Osteoblast (primary cell): ENCODE measurements at regions not wholly inside any gene's neighbourhood (a gene's known extent, or its start where the extent isn't known, plus 50 kb on each side); places are given as distances from the start of the nearest gene placed in this dataset.

ENCODE experiments used
- DNase-seq: peaks from one replicate; pipeline ENCODE4 v3.0.0; 2011; ENCODE audit warnings: low spot score, mixed read lengths; ENCODE audit not compliant: insufficient read length; ENCODE audit errors: missing footprints
- H2AFZ ChIP-seq: 2 replicates; pipeline ENCODE4 v1.6.0; 2011; ENCODE audit warnings: mild to moderate bottlenecking, low read length
- H3K27ac ChIP-seq: 2 replicates; pipeline ENCODE4 v1.5.1; 2011; ENCODE audit warnings: mild to moderate bottlenecking, low read depth, low read length, moderate library complexity
- H3K27me3 ChIP-seq: 2 replicates; pipeline ENCODE4 v1.6.0; 2012; ENCODE audit warnings: mild to moderate bottlenecking, control low read depth, inconsistent platforms, low read length, moderate library complexity; ENCODE audit not compliant: insufficient read depth
- H3K36me3 ChIP-seq: 2 replicates; pipeline ENCODE4 v1.5.1; 2011; ENCODE audit warnings: mild to moderate bottlenecking, low read length, control low read depth, moderate library complexity; ENCODE audit not compliant: insufficient read depth
- H3K4me1 ChIP-seq: 2 replicates; pipeline ENCODE4 v1.5.1; 2011; ENCODE audit warnings: mild to moderate bottlenecking, low read length, control low read depth, moderate library complexity; ENCODE audit not compliant: insufficient read depth
- H3K4me2 ChIP-seq: 2 replicates; pipeline ENCODE4 v1.6.0; 2011; ENCODE audit warnings: mild to moderate bottlenecking, low read length; ENCODE audit not compliant: insufficient read depth
- H3K4me3 ChIP-seq: fragments of 200-600 bp; sonication (generic); 3 replicates; pipeline ENCODE4 v1.5.1; 2012; ENCODE audit warnings: mild to moderate bottlenecking, low read length, inconsistent platforms; ENCODE audit not compliant: insufficient read depth
- H3K79me2 ChIP-seq: 2 replicates; pipeline ENCODE4 v1.6.0; 2012; ENCODE audit warnings: mild to moderate bottlenecking, low read length, control low read depth, inconsistent platforms; ENCODE audit not compliant: insufficient read depth
- H3K9me3 ChIP-seq: 2 replicates; pipeline ENCODE4 v1.5.1; 2011; ENCODE audit warnings: low read depth, low read length, control low read depth
- H4K20me1 ChIP-seq: 2 replicates; pipeline ENCODE4 v1.6.0; 2012; ENCODE audit warnings: mild to moderate bottlenecking, low read length, control low read depth; ENCODE audit not compliant: insufficient read depth
- TF ChIP-seq, protein P1 (sequence below): IDR thresholded peaks from 2 replicates; pipeline ENCODE4 v1.5.1; 2011; ENCODE audit warnings: mild to moderate bottlenecking, low read depth, low read length, moderate library complexity; ENCODE audit errors: extremely low read depth

DNA sequence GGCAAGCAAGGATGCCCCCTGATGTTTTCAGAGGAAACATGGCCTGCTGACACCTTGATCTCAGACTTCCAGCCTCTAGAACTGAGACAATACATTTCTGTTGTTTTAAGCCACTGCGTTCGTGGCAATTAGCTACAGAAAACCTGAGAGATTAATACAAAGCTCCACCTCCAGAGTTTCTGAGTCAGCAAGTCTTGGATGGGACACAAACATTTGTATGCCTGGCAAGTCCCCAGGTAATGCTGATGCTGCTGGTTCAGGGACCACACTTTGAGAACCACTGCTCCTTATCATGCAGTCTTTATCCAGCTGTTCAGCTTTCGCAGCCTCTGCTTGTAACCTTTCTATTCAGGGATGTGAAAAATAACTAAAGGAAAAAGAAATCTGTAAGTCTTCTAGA is 565.7 kb upstream of the PLXNA2 start:
- no peak overlapping the region for H3K4me3 ChIP-seq
- H3K27ac ChIP-seq = no peak overlapping the region
- H3K9me3 ChIP-seq = no peaks in the 10 kb centered on the region
- H3K4me1 ChIP-seq = no peaks in the 10 kb centered on the region
- no peaks in the 10 kb centered on the region for H3K27me3 ChIP-seq
- H2AFZ ChIP-seq = no peak overlapping the region
- no peaks in the 10 kb centered on the region for H3K36me3 ChIP-seq
- no peaks in the 10 kb centered on the region for H4K20me1 ChIP-seq
- no peak for DNase-seq
- no peaks in the 10 kb centered on the region for H3K79me2 ChIP-seq
- no peak overlapping the region for H3K4me2 ChIP-seq
- TF ChIP-seq, protein P1, sequence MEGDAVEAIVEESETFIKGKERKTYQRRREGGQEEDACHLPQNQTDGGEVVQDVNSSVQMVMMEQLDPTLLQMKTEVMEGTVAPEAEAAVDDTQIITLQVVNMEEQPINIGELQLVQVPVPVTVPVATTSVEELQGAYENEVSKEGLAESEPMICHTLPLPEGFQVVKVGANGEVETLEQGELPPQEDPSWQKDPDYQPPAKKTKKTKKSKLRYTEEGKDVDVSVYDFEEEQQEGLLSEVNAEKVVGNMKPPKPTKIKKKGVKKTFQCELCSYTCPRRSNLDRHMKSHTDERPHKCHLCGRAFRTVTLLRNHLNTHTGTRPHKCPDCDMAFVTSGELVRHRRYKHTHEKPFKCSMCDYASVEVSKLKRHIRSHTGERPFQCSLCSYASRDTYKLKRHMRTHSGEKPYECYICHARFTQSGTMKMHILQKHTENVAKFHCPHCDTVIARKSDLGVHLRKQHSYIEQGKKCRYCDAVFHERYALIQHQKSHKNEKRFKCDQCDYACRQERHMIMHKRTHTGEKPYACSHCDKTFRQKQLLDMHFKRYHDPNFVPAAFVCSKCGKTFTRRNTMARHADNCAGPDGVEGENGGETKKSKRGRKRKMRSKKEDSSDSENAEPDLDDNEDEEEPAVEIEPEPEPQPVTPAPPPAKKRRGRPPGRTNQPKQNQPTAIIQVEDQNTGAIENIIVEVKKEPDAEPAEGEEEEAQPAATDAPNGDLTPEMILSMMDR = no peak

DNA sequence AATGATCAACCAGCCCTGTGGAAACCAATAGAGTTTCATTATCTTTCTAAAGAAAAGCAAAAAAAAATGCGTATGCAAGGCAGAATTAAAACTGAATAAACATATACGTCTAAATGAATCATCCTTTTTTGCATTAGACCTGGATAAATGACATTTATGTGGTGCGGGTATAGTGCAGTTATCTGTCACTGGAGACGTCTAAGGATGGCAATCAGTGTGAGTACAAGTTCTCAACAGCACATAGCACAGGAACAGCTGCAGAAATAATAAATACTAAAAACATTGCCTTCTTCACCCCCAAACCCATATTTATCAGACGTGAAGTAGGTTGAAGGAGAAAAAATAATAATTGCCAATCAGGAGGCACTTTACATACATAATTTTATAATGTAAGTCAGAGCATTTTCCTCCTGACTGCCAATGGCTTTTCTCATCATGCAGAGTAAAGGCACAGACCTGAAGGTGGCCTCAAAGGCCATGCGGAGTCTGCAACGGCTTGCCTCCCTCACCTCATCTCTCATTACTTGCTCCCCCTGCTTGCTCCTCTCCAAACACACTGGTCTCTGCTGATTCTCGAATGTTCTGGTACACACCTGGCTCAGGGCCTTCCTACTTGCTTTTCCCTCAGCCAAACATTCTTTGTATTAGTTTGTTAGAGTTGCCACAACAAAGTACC is 574.7 kb upstream of the PLXNA2 start:
- no peaks in the 10 kb centered on the region for H3K9me3 ChIP-seq
- H3K79me2 ChIP-seq = no peaks in the 10 kb centered on the region
- H3K4me3 ChIP-seq = no peak overlapping the region
- H4K20me1 ChIP-seq = no peaks in the 10 kb centered on the region
- no peaks in the 10 kb centered on the region for H3K4me1 ChIP-seq
- TF ChIP-seq, protein P1 = no peak
- H3K27ac ChIP-seq = no peak overlapping the region
- no peak for DNase-seq
- no peaks in the 10 kb centered on the region for H3K27me3 ChIP-seq
- H2AFZ ChIP-seq = no peak overlapping the region
- H3K4me2 ChIP-seq = no peak overlapping the region
- H3K36me3 ChIP-seq = no peaks in the 10 kb centered on the region

DNA sequence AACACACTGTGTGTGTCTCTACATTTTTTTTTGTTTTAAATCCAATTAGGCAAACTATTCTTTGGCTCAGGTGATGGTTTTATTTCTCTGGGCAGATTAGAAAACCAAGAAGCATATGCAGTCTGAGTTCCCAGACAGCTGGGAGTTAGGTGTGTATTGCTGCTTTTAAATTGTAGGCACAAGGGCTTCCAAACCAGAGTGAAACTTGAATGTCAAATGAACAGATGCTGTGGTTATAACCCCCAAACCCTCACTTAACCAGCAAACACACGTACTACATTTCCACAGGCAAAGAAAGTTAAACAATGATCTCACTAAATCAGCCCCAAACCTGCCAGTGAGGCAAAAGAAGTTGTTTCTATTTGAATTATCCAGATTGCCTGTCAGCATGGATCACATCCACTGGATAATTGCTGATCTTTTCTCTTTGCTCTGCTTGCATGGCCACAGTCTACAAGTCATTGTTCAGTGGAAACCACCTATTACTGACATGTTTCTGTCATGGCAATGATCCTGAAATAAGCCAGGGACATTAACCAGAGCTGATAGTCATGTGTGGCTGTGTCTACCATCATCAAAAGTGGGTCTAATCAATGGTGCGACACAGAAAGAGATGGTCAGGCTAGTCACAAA is 576.5 kb upstream of the PLXNA2 start:
- Histone ChIP-seq H3K9me3 (no peaks in the 10 kb centered on the region), H2AFZ (no peak overlapping the region), H3K4me3 (no peak overlapping the region), H4K20me1 (no peaks in the 10 kb centered on the region), H3K4me2 (no peak overlapping the region), H3K79me2 (no peaks in the 10 kb centered on the region), H3K27me3 (no peaks in the 10 kb centered on the region), H3K4me1 (no peaks in the 10 kb centered on the region), H3K36me3 (no peaks in the 10 kb centered on the region), H3K27ac (no peak overlapping the region)
- TF ChIP-seq, protein P1 = no peak
- DNase-seq = peak; percentile 17

DNA sequence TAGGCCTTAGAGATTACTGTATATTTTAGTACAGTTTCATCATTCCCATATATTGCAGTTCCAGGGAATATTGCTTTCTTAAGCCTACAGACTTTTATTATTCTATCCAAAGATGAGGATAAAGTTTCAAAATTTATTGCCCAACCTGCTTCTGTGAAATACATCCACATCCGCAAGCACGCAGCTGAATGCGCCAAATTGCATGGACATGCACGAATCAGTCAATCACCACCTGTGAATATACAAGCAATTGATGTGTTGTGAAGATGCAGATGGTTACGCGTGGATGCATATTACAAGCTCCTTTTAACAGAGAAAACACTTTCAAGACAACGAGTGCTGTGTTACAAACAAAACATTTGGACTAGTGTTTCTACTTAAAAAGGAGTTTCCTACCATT is 577.8 kb upstream of the PLXNA2 start:
- Histone ChIP-seq H3K27me3 (no peaks in the 10 kb centered on the region), H3K27ac (no peak overlapping the region), H3K4me2 (no peak overlapping the region), H3K79me2 (no peaks in the 10 kb centered on the region), H3K4me3 (no peak overlapping the region), H3K4me1 (no peaks in the 10 kb centered on the region), H2AFZ (no peak overlapping the region), H4K20me1 (no peaks in the 10 kb centered on the region), H3K36me3 (no peaks in the 10 kb centered on the region), H3K9me3 (no peaks in the 10 kb centered on the region)
- DNase-seq = no peak
- TF ChIP-seq, protein P1 = no peak
